ENCODE measurements at regions not wholly inside any gene's neighbourhood (a gene's known extent, or its start where the extent isn't known, plus 50 kb on each side); places are given as distances from the start of the nearest gene placed in this dataset.

- 69% methylated on average over 4 of the region's 4 CpGs for WGBS
Observed at GRCh38 chr17:34699181-34699580, 119.8 kb downstream of the TMEM132E start.

GRCh38 chr17:34692920-34693319 lies 113.5 kb downstream of the TMEM132E start:
- DNase-seq (ENCODE audit: low read depth in 6 of 9, low spot score in 9 of 9) = no peak
- Histone ChIP-seq H3K9me3 (ENCODE audit: control insufficient read depth in 2 of 2, insufficient read depth in 1 of 2, low read length in 1 of 2) (no peaks in the 10 kb centered on the region), H3K4me1 (ENCODE audit: control insufficient read depth in 2 of 2, insufficient read depth in 2 of 2, low read length in 2 of 2) (no peaks in the 10 kb centered on the region), H3K4me3 (ENCODE audit: low read length in 2 of 2) (no peak overlapping the region), H3K27ac (ENCODE audit: low read depth in 1 of 2, low read length in 1 of 2) (no peak overlapping the region), H3K27me3 (ENCODE audit: control insufficient read depth in 2 of 2, insufficient read depth in 1 of 2, low read length in 1 of 2) (no peaks in the 10 kb centered on the region), H3K36me3 (ENCODE audit: control insufficient read depth in 2 of 2, insufficient read depth in 2 of 2, low read length in 1 of 2) (no peaks in the 10 kb centered on the region)
- WGBS = 76% methylated on average over 1 of the region's 1 CpG

More at GRCh38 chr17:34699181-34699580, 119.8 kb downstream of the TMEM132E start:
- H3K27me3 ChIP-seq (ENCODE audit: control insufficient read depth in 2 of 2, insufficient read depth in 1 of 2, low read length in 1 of 2) = no peaks in the 10 kb centered on the region
- no peaks in the 10 kb centered on the region for H3K4me1 ChIP-seq (ENCODE audit: control insufficient read depth in 2 of 2, insufficient read depth in 2 of 2, low read length in 2 of 2)
- H3K9me3 ChIP-seq (ENCODE audit: control insufficient read depth in 2 of 2, insufficient read depth in 1 of 2, low read length in 1 of 2) = no peaks in the 10 kb centered on the region
- no peak overlapping the region for H3K27ac ChIP-seq (ENCODE audit: low read depth in 1 of 2, low read length in 1 of 2)
- H3K4me3 ChIP-seq (ENCODE audit: low read length in 2 of 2) = no peak overlapping the region
- no peak for DNase-seq (ENCODE audit: low read depth in 6 of 9, low spot score in 9 of 9)
- H3K36me3 ChIP-seq (ENCODE audit: control insufficient read depth in 2 of 2, insufficient read depth in 2 of 2, low read length in 1 of 2) = no peaks in the 10 kb centered on the region
